ENCODE measurements at regions not wholly inside any gene's neighbourhood (a gene's known extent, or its start where the extent isn't known, plus 50 kb on each side); places are given as distances from the start of the nearest gene placed in this dataset.

DNA sequence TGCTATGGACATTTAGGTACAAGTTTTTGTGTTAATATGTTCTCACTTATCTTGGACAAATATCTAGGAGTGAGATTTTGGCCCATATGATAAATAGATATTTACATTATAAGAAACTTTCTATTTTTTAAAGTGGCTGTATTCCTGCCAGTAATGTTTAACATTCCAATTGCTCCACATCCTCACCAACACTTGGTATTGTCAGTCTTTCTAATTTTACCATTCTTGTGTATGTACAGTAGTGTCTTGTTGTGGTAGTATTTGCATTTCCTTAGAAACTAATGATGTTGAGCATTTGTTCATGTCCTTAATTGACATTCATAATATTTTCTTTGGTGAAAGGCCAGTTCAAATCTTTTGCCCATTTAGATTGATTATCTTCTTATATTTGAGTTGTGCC lies 171.4 kb upstream of the TSHZ3 start:
- TF ChIP-seq POLR2AphosphoS5 (IDR thresholded peaks at IDR 0.05; ENCODE audit: low read depth, low read length) = no peak
- no peak for TF ChIP-seq ASH2L (IDR thresholded peaks at IDR 0.05; ENCODE audit: low read length)
- no peak for TF ChIP-seq POLR2A (IDR thresholded peaks at IDR 0.05; ENCODE audit: control extremely low read depth in 1 of 2, low read depth in 2 of 2, low read length in 2 of 2)
- TF ChIP-seq SUZ12 (IDR thresholded peaks at IDR 0.05; ENCODE audit: low read length) = no peak
- no peak for TF ChIP-seq CHD2 (IDR thresholded peaks at IDR 0.05; ENCODE audit: low read length)
- TF ChIP-seq, protein P1, sequence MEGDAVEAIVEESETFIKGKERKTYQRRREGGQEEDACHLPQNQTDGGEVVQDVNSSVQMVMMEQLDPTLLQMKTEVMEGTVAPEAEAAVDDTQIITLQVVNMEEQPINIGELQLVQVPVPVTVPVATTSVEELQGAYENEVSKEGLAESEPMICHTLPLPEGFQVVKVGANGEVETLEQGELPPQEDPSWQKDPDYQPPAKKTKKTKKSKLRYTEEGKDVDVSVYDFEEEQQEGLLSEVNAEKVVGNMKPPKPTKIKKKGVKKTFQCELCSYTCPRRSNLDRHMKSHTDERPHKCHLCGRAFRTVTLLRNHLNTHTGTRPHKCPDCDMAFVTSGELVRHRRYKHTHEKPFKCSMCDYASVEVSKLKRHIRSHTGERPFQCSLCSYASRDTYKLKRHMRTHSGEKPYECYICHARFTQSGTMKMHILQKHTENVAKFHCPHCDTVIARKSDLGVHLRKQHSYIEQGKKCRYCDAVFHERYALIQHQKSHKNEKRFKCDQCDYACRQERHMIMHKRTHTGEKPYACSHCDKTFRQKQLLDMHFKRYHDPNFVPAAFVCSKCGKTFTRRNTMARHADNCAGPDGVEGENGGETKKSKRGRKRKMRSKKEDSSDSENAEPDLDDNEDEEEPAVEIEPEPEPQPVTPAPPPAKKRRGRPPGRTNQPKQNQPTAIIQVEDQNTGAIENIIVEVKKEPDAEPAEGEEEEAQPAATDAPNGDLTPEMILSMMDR (IDR thresholded peaks at IDR 0.05; ENCODE audit: control extremely low read depth in 1 of 3, insufficient read depth in 1 of 3, low read depth in 1 of 3, low read length in 3 of 3) = no peak
